ENCODE measurements at regions not wholly inside any gene's neighbourhood (a gene's known extent, or its start where the extent isn't known, plus 50 kb on each side); places are given as distances from the start of the nearest gene placed in this dataset.

GRCh38 chr21:16159213-16159970, 429.6 kb downstream of the USP25 start:
- H3K9ac ChIP-seq (ENCODE audit: insufficient read depth in 1 of 2, low read length in 2 of 2): no peak overlapping the region
- no peaks in the 10 kb centered on the region for H3K27me3 ChIP-seq (ENCODE audit: control insufficient read depth in 3 of 3, insufficient read depth in 3 of 3, low read length in 2 of 3)
- H3K36me3 ChIP-seq (ENCODE audit: control insufficient read depth in 4 of 4, insufficient read depth in 4 of 4, low read length in 4 of 4): no peaks in the 10 kb centered on the region
- no peak for ATAC-seq (ENCODE audit: insufficient read depth, low FRiP score)
- H3K27ac ChIP-seq (ENCODE audit: low read depth in 1 of 2, low read length in 1 of 2): no peak overlapping the region
- 85 to 88% methylated on average over 5 of the region's 5 CpGs for WGBS, 2 donors
- TF ChIP-seq, protein P1, sequence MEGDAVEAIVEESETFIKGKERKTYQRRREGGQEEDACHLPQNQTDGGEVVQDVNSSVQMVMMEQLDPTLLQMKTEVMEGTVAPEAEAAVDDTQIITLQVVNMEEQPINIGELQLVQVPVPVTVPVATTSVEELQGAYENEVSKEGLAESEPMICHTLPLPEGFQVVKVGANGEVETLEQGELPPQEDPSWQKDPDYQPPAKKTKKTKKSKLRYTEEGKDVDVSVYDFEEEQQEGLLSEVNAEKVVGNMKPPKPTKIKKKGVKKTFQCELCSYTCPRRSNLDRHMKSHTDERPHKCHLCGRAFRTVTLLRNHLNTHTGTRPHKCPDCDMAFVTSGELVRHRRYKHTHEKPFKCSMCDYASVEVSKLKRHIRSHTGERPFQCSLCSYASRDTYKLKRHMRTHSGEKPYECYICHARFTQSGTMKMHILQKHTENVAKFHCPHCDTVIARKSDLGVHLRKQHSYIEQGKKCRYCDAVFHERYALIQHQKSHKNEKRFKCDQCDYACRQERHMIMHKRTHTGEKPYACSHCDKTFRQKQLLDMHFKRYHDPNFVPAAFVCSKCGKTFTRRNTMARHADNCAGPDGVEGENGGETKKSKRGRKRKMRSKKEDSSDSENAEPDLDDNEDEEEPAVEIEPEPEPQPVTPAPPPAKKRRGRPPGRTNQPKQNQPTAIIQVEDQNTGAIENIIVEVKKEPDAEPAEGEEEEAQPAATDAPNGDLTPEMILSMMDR (IDR thresholded peaks at IDR 0.05; ENCODE audit: control extremely low read depth, extremely low read depth): no peak
- H3K9me3 ChIP-seq (ENCODE audit: control insufficient read depth in 4 of 4, insufficient read depth in 3 of 4, low read length in 3 of 4): no peaks in the 10 kb centered on the region
- no peaks in the 10 kb centered on the region for H3K4me1 ChIP-seq (ENCODE audit: control insufficient read depth in 5 of 5, insufficient read depth in 5 of 5, low read length in 5 of 5)
- DNase-seq: no peak
- H3K4me3 ChIP-seq: no peak overlapping the region

GRCh38 chr21:16159971-16160350, 430.2 kb downstream of the USP25 start:
- Histone ChIP-seq H3K4me1 (ENCODE audit: control insufficient read depth in 5 of 5, insufficient read depth in 5 of 5, low read length in 5 of 5) (no peaks in the 10 kb centered on the region), H3K4me3 (no peak overlapping the region), H3K27me3 (ENCODE audit: control insufficient read depth in 3 of 3, insufficient read depth in 3 of 3, low read length in 2 of 3) (no peaks in the 10 kb centered on the region), H3K27ac (ENCODE audit: low read depth in 1 of 2, low read length in 1 of 2) (no peak overlapping the region), H3K9me3 (ENCODE audit: control insufficient read depth in 4 of 4, insufficient read depth in 3 of 4, low read length in 3 of 4) (no peaks in the 10 kb centered on the region), H3K36me3 (ENCODE audit: control insufficient read depth in 4 of 4, insufficient read depth in 4 of 4, low read length in 4 of 4) (no peaks in the 10 kb centered on the region), H3K9ac (ENCODE audit: insufficient read depth in 1 of 2, low read length in 2 of 2) (no peak overlapping the region)
- WGBS, 2 donors: 91 to 96% methylated on average over 2 of the region's 2 CpGs
- DNase-seq (no peak), ATAC-seq (ENCODE audit: insufficient read depth, low FRiP score) (no peak)
- TF ChIP-seq, protein P1 (IDR thresholded peaks at IDR 0.05; ENCODE audit: control extremely low read depth, extremely low read depth): no peak

DNA sequence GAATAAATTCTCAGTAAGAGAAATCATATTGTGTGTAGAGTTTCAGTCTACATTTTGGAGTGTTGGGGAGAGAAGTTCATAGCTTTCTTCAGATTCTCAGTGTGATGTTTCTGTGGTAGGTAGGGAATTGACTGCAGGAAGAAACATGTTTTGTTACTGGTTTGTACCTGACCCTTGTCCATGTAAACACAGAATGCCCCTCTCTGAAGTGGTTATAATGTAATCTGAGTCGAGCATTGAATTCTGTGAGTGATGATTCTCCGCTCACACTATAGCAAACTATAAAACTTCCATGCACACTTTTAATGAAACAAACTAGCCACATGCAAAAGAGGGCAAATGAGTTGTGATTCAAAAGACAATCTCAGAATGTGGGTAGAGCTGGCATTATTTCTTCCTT, 433.2 kb downstream of the USP25 start:
- no peak for ATAC-seq (ENCODE audit: insufficient read depth, low FRiP score)

More for the DNA sequence above, 433.2 kb downstream of the USP25 start:
- Histone ChIP-seq H3K36me3 (ENCODE audit: control insufficient read depth in 4 of 4, insufficient read depth in 4 of 4, low read length in 4 of 4) (no peaks in the 10 kb centered on the region), H3K27me3 (ENCODE audit: control insufficient read depth in 3 of 3, insufficient read depth in 3 of 3, low read length in 2 of 3) (no peaks in the 10 kb centered on the region), H3K27ac (ENCODE audit: low read depth in 1 of 2, low read length in 1 of 2) (no peak overlapping the region), H3K4me3 (no peak overlapping the region), H3K9me3 (ENCODE audit: control insufficient read depth in 4 of 4, insufficient read depth in 3 of 4, low read length in 3 of 4) (no peaks in the 10 kb centered on the region), H3K4me1 (ENCODE audit: control insufficient read depth in 5 of 5, insufficient read depth in 5 of 5, low read length in 5 of 5) (no peaks in the 10 kb centered on the region), H3K9ac (ENCODE audit: insufficient read depth in 1 of 2, low read length in 2 of 2) (no peak overlapping the region)
- TF ChIP-seq, protein P1 (IDR thresholded peaks at IDR 0.05; ENCODE audit: control extremely low read depth, extremely low read depth): no peak
- 83 to 89% methylated on average over 2 of the region's 2 CpGs for WGBS, 2 donors
- DNase-seq: no peak

Measured in lung (tissue), 11 donors.